DND-41 (cell line): ENCODE measurements at regions not wholly inside any gene's neighbourhood (a gene's known extent, or its start where the extent isn't known, plus 50 kb on each side); places are given as distances from the start of the nearest gene placed in this dataset.

Experiments
- ATAC-seq: fragments of 200-7000 bp; cut with Tn5 transposase; 3 replicates; pipeline ENCODE4 v1.9.1; 2021; ENCODE audit warnings: low read depth; ENCODE audit not compliant: insufficient read depth
- DNase-seq: peaks from one replicate; pipeline ENCODE4 v3.0.0-alpha.2; 2020
- H2AFZ ChIP-seq: 2 replicates; pipeline ENCODE4 v1.6.0; 2012; ENCODE audit warnings: low read depth, low read length
- H3K27ac ChIP-seq: 2 replicates; pipeline ENCODE4 v1.5.1; 2012; ENCODE audit warnings: low read length, inconsistent platforms
- H3K27me3 ChIP-seq: fragments of 200-600 bp; sonication (generic); 2 replicates; pipeline ENCODE4 v1.6.0; 2012; ENCODE audit warnings: low read length, mild to moderate bottlenecking, inconsistent platforms; ENCODE audit not compliant: insufficient read depth, poor library complexity
- H3K36me3 ChIP-seq: 2 replicates; pipeline ENCODE4 v1.5.1; 2012; ENCODE audit warnings: low read length, inconsistent platforms; ENCODE audit not compliant: insufficient read depth
- H3K4me1 ChIP-seq: 2 replicates; pipeline ENCODE4 v1.5.1; 2012; ENCODE audit warnings: mild to moderate bottlenecking, low read length; ENCODE audit not compliant: insufficient read depth
- H3K4me2 ChIP-seq: 2 replicates; pipeline ENCODE4 v1.6.0; 2012; ENCODE audit warnings: mild to moderate bottlenecking, moderate library complexity, low read length, inconsistent platforms; ENCODE audit not compliant: insufficient read depth
- H3K4me3 ChIP-seq, 2 experiments: fragments of 200-600 bp in 1 of 2; shearing (Covaris generic) in 1 of 2; 2 replicates each; pipeline ENCODE4 v1.5.1; 2012 to 2016; ENCODE audit warnings: inconsistent platforms in 2 of 2, low read length in 2 of 2, mild to moderate bottlenecking in 2 of 2, low read depth in 1 of 2, moderate library complexity in 1 of 2
- H3K79me2 ChIP-seq: 2 replicates; pipeline ENCODE4 v1.6.0; 2012; ENCODE audit warnings: low read length, inconsistent platforms; ENCODE audit not compliant: insufficient read depth
- H3K9ac ChIP-seq: 2 replicates; pipeline ENCODE4 v1.6.0; 2012; ENCODE audit warnings: low read depth, mild to moderate bottlenecking, inconsistent platforms, low read length, moderate library complexity
- H3K9me3 ChIP-seq: 2 replicates; pipeline ENCODE4 v1.5.1; 2012; ENCODE audit warnings: low read length, moderate library complexity, mild to moderate bottlenecking, inconsistent platforms; ENCODE audit not compliant: insufficient read depth, severe bottlenecking
- H4K20me1 ChIP-seq: 2 replicates; pipeline ENCODE4 v1.6.0; 2012; ENCODE audit warnings: low read length; ENCODE audit not compliant: insufficient read depth
- CTCF ChIP-seq: IDR thresholded peaks from 2 replicates; pipeline ENCODE4 v1.5.1; 2012; ENCODE audit warnings: borderline replicate concordance, low read length, moderate library complexity, mild to moderate bottlenecking; ENCODE audit not compliant: poor library complexity, severe bottlenecking; ENCODE audit errors: extremely low read depth
- EZH2 ChIP-seq: IDR thresholded peaks from 3 replicates; pipeline ENCODE4 v1.6.1; 2012; ENCODE audit warnings: borderline replicate concordance, low read depth, mild to moderate bottlenecking, moderate library complexity, low read length, inconsistent platforms; ENCODE audit not compliant: severe bottlenecking

- DNase-seq (no peak), ATAC-seq (no peak)
- H3K27ac ChIP-seq, result no peak overlapping the region
- TF ChIP-seq CTCF (no peak), EZH2 (no peak)
- no peaks in the 10 kb centered on the region for H3K79me2 ChIP-seq
- H4K20me1 ChIP-seq, result no peaks in the 10 kb centered on the region
- H3K4me1 ChIP-seq, result no peaks in the 10 kb centered on the region
- H3K9me3 ChIP-seq, result no peaks in the 10 kb centered on the region
- H3K4me3 ChIP-seq, result no peak overlapping the region
- no peak overlapping the region for H3K4me2 ChIP-seq
- no peak overlapping the region for H3K9ac ChIP-seq
- H3K36me3 ChIP-seq, result no peaks in the 10 kb centered on the region
- no peaks in the 10 kb centered on the region for H3K27me3 ChIP-seq
- H2AFZ ChIP-seq, result no peak overlapping the region
Observed at GRCh38 chr12:38469715-38470114, 153.1 kb downstream of the ALG10B start.

GRCh38 chr12:38477340-38478090 is 160.9 kb downstream of the ALG10B start:
- H2AFZ ChIP-seq, result no peak overlapping the region
- H3K9ac ChIP-seq, result no peak overlapping the region
- H3K27ac ChIP-seq, result no peak overlapping the region
- no peak overlapping the region for H3K4me3 ChIP-seq
- no peaks in the 10 kb centered on the region for H3K79me2 ChIP-seq
- H3K9me3 ChIP-seq, result no peaks in the 10 kb centered on the region
- no peaks in the 10 kb centered on the region for H4K20me1 ChIP-seq
- H3K4me1 ChIP-seq, result no peaks in the 10 kb centered on the region
- no peak for ATAC-seq
- H3K4me2 ChIP-seq, result no peak overlapping the region
- TF ChIP-seq CTCF (no peak), EZH2 (no peak)
- no peaks in the 10 kb centered on the region for H3K36me3 ChIP-seq
- DNase-seq, result no peak
- H3K27me3 ChIP-seq, result no peaks in the 10 kb centered on the region

GRCh38 chr12:38480594-38480993 is 164.0 kb downstream of the ALG10B start:
- H2AFZ ChIP-seq, result no peak overlapping the region
- TF ChIP-seq CTCF (no peak), EZH2 (no peak)
- ATAC-seq, result no peak
- H3K27ac ChIP-seq, result no peak overlapping the region
- H3K4me3 ChIP-seq, result no peak overlapping the region
- H3K9ac ChIP-seq, result no peak overlapping the region
- no peak overlapping the region for H3K4me2 ChIP-seq
- no peaks in the 10 kb centered on the region for H3K4me1 ChIP-seq
- no peaks in the 10 kb centered on the region for H3K9me3 ChIP-seq
- H3K79me2 ChIP-seq, result no peaks in the 10 kb centered on the region
- H3K27me3 ChIP-seq, result no peaks in the 10 kb centered on the region
- no peak for DNase-seq
- H4K20me1 ChIP-seq, result no peaks in the 10 kb centered on the region
- H3K36me3 ChIP-seq, result no peaks in the 10 kb centered on the region
